HG02981 (cell line): ENCODE measurements at regions not wholly inside any gene's neighbourhood (a gene's known extent, or its start where the extent isn't known, plus 50 kb on each side); places are given as distances from the start of the nearest gene placed in this dataset.

Source experiments
- ATAC-seq: cut with Tn5 transposase; IDR thresholded peaks from one replicate; pipeline ENCODE4 v1.9.1; 2021; ENCODE audit warnings: mild to moderate bottlenecking, moderate library complexity; ENCODE audit not compliant: unreplicated experiment

- no peak for ATAC-seq
These were observed 559.9 kb downstream of the MBD2 start for GRCh38 chr18:53664575-53664974.

- ATAC-seq = no peak
These were observed 564.2 kb downstream of the MBD2 start for GRCh38 chr18:53660306-53660705.

- no peak for ATAC-seq
These were observed 567.2 kb downstream of the MBD2 start for GRCh38 chr18:53657257-53657656.

DNA sequence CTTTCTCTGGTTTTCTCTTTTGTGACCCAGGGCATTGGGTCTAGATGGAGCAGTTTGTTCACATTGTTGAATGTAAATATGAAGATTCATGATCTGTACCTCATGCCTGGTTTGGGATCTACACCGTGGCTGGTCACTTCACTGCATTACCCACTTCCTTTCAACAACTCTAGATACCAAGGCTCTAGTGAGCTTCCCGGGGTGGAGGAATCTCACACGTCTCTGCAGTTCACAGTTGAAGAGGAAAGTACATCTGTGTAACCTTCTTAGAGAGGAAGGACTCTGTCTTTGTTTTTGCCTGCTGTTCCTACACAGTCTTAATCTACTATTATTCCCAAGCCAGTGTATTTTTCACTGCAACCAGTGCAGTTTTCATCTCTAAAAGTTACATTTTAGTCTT, 574.8 kb downstream of the MBD2 start:
- ATAC-seq = no peak

- no peak for ATAC-seq
These were observed 579.5 kb downstream of the MBD2 start for GRCh38 chr18:53644799-53645471.

DNA sequence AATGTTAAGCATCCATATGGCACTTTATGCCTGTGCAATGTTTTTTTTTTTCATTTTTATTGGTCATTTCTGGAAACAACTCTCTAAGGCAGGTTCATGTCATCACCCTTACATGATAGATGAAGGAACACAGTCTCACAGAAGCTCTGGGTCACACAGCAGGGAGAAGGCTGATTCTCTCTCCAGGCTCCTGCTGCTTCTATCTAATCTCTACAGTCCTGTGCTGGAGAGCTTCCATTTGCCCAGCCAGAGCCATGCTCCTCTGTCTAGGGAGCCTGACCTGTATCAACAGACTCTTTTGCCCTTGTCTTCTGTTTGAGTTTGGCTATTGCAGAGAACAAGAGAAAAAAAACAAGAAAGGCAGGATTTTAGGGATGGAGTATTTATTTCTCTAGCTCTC, 584.8 kb downstream of the MBD2 start:
- ATAC-seq = no peak

DNA sequence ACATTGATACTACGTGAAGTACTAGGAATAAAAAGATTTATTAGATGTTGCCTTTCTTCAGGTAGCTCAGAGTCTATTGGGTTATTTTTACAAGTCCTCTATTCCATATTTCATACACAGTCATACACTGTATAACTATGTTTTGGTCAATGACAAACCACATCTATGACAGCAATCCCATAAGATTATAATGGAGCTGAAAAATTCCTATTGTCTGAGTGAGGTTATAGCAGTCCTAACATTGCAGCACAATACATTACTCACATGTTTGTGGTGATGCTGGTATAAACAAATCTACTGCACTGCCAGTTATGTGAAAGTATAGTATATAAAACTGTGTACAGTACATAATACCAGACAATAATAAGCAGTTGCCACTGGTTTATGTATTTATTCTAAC, 595.1 kb downstream of the MBD2 start:
- no peak for ATAC-seq

DNA sequence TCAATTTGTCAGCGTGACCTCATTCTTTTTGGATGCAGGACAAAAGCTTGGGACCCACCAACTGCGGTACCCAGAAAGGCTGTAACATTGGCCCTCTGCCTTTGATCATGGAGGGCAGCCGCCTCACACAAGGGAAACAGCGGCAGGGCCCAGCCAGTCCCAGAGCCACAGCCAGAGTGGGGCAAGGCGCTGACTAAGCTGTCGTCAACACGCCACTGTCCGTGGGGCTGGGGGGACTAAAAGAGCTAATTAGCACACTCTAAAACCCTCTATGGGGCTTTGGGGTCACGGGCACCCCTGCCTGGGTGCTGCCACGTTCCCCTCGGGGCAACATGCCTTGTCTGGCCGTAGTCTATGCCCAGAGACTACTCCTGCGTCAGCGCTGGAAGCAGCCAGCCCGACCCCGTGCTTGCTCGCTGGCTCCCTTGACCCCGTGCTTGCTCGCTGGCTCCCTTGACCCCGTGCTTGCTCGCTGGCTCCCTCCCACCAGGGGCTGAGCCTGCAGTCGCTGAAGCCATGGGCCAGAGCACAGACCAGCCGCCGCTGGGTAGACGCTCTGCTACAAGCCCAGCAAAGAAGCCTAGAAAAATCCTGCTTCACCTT, 598.4 kb downstream of the MBD2 start:
- no peak for ATAC-seq

- peak; percentile 68 for ATAC-seq
These were observed 613.5 kb downstream of the MBD2 start for GRCh38 chr18:53610957-53611356.

DNA sequence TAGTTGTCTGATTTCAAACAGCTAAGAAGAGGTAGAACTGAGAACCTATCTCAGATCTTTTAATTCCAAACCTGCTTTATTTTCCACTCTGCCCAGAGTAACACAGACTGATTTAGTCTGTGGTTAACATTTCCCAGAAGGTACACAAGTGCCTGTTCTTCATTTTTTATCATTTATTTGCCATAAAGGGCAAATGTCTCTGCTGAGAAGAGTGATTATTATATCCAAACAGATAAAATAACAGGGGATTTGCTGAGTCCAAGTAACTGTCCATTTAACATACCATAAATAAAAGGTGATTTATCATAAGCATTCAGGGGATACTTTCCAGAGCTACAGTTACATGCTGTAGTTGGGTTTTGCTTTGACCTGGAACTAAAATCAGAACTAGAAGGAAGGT, 617.7 kb downstream of the MBD2 start:
- no peak for ATAC-seq

GRCh38 chr18:53605198-53605597, 619.3 kb downstream of the MBD2 start:
- ATAC-seq = no peak

- ATAC-seq = no peak
These were observed 621.2 kb downstream of the MBD2 start for GRCh38 chr18:53603276-53603675.

DNA sequence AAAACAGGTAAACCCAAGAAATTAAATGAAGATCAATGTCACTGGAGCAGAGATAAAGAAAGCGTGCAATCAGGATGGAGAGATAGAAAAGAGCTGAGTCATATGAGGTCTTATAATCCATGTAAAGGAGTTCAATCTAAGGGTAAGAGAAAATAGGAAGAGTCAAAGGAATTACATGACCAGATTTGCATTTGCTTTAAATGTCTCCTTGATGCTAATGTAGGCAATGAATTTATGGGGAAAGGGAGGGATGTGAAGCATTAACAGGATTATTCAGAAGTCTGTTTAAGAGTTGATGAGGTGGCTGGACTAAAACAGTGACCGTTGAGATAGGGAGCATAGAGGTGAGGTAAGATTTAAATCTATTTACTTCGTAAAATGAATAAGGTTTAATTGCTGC, 623.1 kb downstream of the MBD2 start:
- ATAC-seq = no peak

DNA sequence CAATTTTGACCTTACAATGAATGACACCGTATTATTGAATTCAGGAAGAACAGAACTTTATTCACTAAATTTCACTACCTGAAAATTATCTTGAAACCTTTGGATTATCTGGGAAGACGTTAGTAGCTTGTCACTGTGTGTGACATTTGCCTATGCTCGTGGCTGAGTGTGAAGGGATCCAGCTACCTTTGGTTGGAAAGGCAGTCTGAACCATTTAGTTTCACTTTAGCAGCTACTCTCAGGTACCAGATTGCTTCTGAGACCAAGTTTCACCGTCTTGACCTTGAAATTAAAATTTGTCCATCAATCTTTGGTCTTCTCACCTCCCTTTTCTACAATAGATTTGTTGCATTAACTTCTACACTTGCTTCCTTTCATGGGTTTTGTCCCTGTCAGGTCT, 637.5 kb downstream of the MBD2 start:
- no peak for ATAC-seq
